ENCODE measurements at regions not wholly inside any gene's neighbourhood (a gene's known extent, or its start where the extent isn't known, plus 50 kb on each side); places are given as distances from the start of the nearest gene placed in this dataset.

- TF ChIP-seq CTCF (conservative IDR thresholded peaks at IDR 0.05; ENCODE audit: low read length) = peak; percentile 20; the same call in 1 of the 2 replicates
- no peak overlapping the region for H3K4me3 ChIP-seq (ENCODE audit: low read length)
- DNase-seq (ENCODE audit: low read depth) = no peak
These were observed 733.9 kb downstream of the PRELID2 start for GRCh38 chr5:145101246-145101645.

- TF ChIP-seq CTCF (conservative IDR thresholded peaks at IDR 0.05; ENCODE audit: low read length) = no peak
- no peak overlapping the region for H3K4me3 ChIP-seq (ENCODE audit: low read length)
- no peak for DNase-seq (ENCODE audit: low read depth)
These were observed 745.0 kb downstream of the PRELID2 start for GRCh38 chr5:145090115-145090514.

GRCh38 chr5:145084834-145085233 is 750.3 kb downstream of the PRELID2 start:
- DNase-seq (ENCODE audit: low read depth) = no peak
- H3K4me3 ChIP-seq (ENCODE audit: low read length) = no peak overlapping the region
- TF ChIP-seq CTCF (conservative IDR thresholded peaks at IDR 0.05; ENCODE audit: low read length) = no peak

GRCh38 chr5:145077028-145077427 is 758.1 kb downstream of the PRELID2 start:
- no peak for TF ChIP-seq CTCF (conservative IDR thresholded peaks at IDR 0.05; ENCODE audit: low read length)
- no peak overlapping the region for H3K4me3 ChIP-seq (ENCODE audit: low read length)
- DNase-seq (ENCODE audit: low read depth) = no peak

- no peak for DNase-seq (ENCODE audit: low read depth)
- H3K4me3 ChIP-seq (ENCODE audit: low read length) = no peak overlapping the region
- TF ChIP-seq CTCF (conservative IDR thresholded peaks at IDR 0.05; ENCODE audit: low read length) = no peak
These were observed 759.1 kb downstream of the PRELID2 start for GRCh38 chr5:145076040-145076439.

- no peak for DNase-seq (ENCODE audit: low read depth)
- no peak overlapping the region for H3K4me3 ChIP-seq (ENCODE audit: low read length)
These were observed 762.3 kb downstream of the PRELID2 start for GRCh38 chr5:145072889-145073288.

GRCh38 chr5:145068721-145069120 is 766.4 kb downstream of the PRELID2 start:
- DNase-seq (ENCODE audit: low read depth) = no peak
- TF ChIP-seq CTCF (conservative IDR thresholded peaks at IDR 0.05; ENCODE audit: low read length) = no peak
- no peak overlapping the region for H3K4me3 ChIP-seq (ENCODE audit: low read length)

More at GRCh38 chr5:145072889-145073288, 762.3 kb downstream of the PRELID2 start:
- no peak for TF ChIP-seq CTCF (conservative IDR thresholded peaks at IDR 0.05; ENCODE audit: low read length)

All from AG10803 (cell line).